ENCODE measurements at regions not wholly inside any gene's neighbourhood (a gene's known extent, or its start where the extent isn't known, plus 50 kb on each side); places are given as distances from the start of the nearest gene placed in this dataset.

GRCh38 chr9:115615821-115616665, 498.1 kb upstream of the TNC start:
- DNase-seq (ENCODE audit: low spot score): no peak

GRCh38 chr9:115616666-115617239, 498.8 kb upstream of the TNC start:
- no peak for DNase-seq (ENCODE audit: low spot score)

GRCh38 chr9:115625251-115625650, 507.3 kb upstream of the TNC start:
- no peak for DNase-seq (ENCODE audit: low spot score)

GRCh38 chr9:115625954-115626353, 508.0 kb upstream of the TNC start:
- no peak for DNase-seq (ENCODE audit: low spot score)

GRCh38 chr9:115627511-115627910, 509.6 kb upstream of the TNC start:
- DNase-seq (ENCODE audit: low spot score): peak; percentile 50

GRCh38 chr9:115628426-115628825, 510.5 kb upstream of the TNC start:
- DNase-seq (ENCODE audit: low spot score): no peak

GRCh38 chr9:115629879-115630840, 512.2 kb upstream of the TNC start:
- no peak for DNase-seq (ENCODE audit: low spot score)

GRCh38 chr9:115632391-115632790, 514.4 kb upstream of the TNC start:
- no peak for DNase-seq (ENCODE audit: low spot score)

GRCh38 chr9:115633104-115633503, 515.1 kb upstream of the TNC start:
- DNase-seq (ENCODE audit: low spot score): no peak

- DNase-seq (ENCODE audit: low spot score): no peak
Observed at GRCh38 chr9:115635680-115636383, 517.8 kb upstream of the PAPPA start.

GRCh38 chr9:115636596-115636995, 517.0 kb upstream of the PAPPA start:
- DNase-seq (ENCODE audit: low spot score): no peak

- DNase-seq (ENCODE audit: low spot score): no peak
Observed at GRCh38 chr9:115637661-115638060, 515.9 kb upstream of the PAPPA start.

- DNase-seq (ENCODE audit: low spot score): no peak
Observed at GRCh38 chr9:115640887-115641286, 512.7 kb upstream of the PAPPA start.

- DNase-seq (ENCODE audit: low spot score): no peak
Observed at GRCh38 chr9:115642285-115642684, 511.3 kb upstream of the PAPPA start.

GRCh38 chr9:115643948-115644727, 509.5 kb upstream of the PAPPA start:
- DNase-seq (ENCODE audit: low spot score): no peak

GRCh38 chr9:115649991-115650472, 503.6 kb upstream of the PAPPA start:
- DNase-seq (ENCODE audit: low spot score): no peak

- no peak for DNase-seq (ENCODE audit: low spot score)
Observed at GRCh38 chr9:115650768-115651167, 502.8 kb upstream of the PAPPA start.

GRCh38 chr9:115651461-115651860, 502.1 kb upstream of the PAPPA start:
- no peak for DNase-seq (ENCODE audit: low spot score)

- no peak for DNase-seq (ENCODE audit: low spot score)
Observed at GRCh38 chr9:115653171-115653606, 500.4 kb upstream of the PAPPA start.

- no peak for DNase-seq (ENCODE audit: low spot score)
Observed at GRCh38 chr9:115657695-115658094, 495.9 kb upstream of the PAPPA start.

GRCh38 chr9:115665519-115665918, 488.1 kb upstream of the PAPPA start:
- no peak for DNase-seq (ENCODE audit: low spot score)

Measured in ecto neural progenitor cell (in vitro differentiated cells).